HS-27A (cell line): ENCODE measurements at regions not wholly inside any gene's neighbourhood (a gene's known extent, or its start where the extent isn't known, plus 50 kb on each side); places are given as distances from the start of the nearest gene placed in this dataset.

Source experiments
- DNase-seq: peaks from one replicate; pipeline ENCODE4 v3.0.0-alpha.2; 2012; ENCODE audit warnings: low read depth, missing footprints

- no peak for DNase-seq
These were observed 620.7 kb upstream of the ZEB2 start for GRCh38 chr2:145140658-145141057.

- DNase-seq: no peak
These were observed 618.7 kb upstream of the ZEB2 start for GRCh38 chr2:145138626-145139025.

GRCh38 chr2:145137901-145138300 lies 618.0 kb upstream of the ZEB2 start:
- DNase-seq: no peak

GRCh38 chr2:145137211-145137610 lies 617.3 kb upstream of the ZEB2 start:
- DNase-seq: no peak

GRCh38 chr2:145136702-145137101 lies 616.8 kb upstream of the ZEB2 start:
- DNase-seq: no peak

GRCh38 chr2:145126146-145126545 lies 606.2 kb upstream of the ZEB2 start:
- DNase-seq: no peak

GRCh38 chr2:145124085-145124484 lies 604.2 kb upstream of the ZEB2 start:
- DNase-seq: no peak

GRCh38 chr2:145123606-145124005 lies 603.7 kb upstream of the ZEB2 start:
- DNase-seq: no peak

GRCh38 chr2:145119225-145119624 lies 599.3 kb upstream of the ZEB2 start:
- DNase-seq: no peak

- DNase-seq: no peak
These were observed 597.2 kb upstream of the ZEB2 start for GRCh38 chr2:145116834-145117725.

GRCh38 chr2:145116056-145116455 lies 596.1 kb upstream of the ZEB2 start:
- DNase-seq: no peak

GRCh38 chr2:145114726-145115125 lies 594.8 kb upstream of the ZEB2 start:
- no peak for DNase-seq

- DNase-seq: no peak
These were observed 592.5 kb upstream of the ZEB2 start for GRCh38 chr2:145112467-145112866.

GRCh38 chr2:145110668-145111356 lies 590.9 kb upstream of the ZEB2 start:
- DNase-seq: no peak

GRCh38 chr2:145108959-145109710 lies 589.2 kb upstream of the ZEB2 start:
- no peak for DNase-seq

GRCh38 chr2:145108361-145108778 lies 588.5 kb upstream of the ZEB2 start:
- no peak for DNase-seq

GRCh38 chr2:145106293-145106692 lies 586.4 kb upstream of the ZEB2 start:
- DNase-seq: no peak

- DNase-seq: no peak
These were observed 582.8 kb upstream of the ZEB2 start for GRCh38 chr2:145102706-145103105.

GRCh38 chr2:145100301-145100700 lies 580.4 kb upstream of the ZEB2 start:
- no peak for DNase-seq

- no peak for DNase-seq
These were observed 576.7 kb upstream of the ZEB2 start for GRCh38 chr2:145096582-145096981.

GRCh38 chr2:145095641-145096435 lies 575.9 kb upstream of the ZEB2 start:
- DNase-seq: no peak

- DNase-seq: no peak
These were observed 574.5 kb upstream of the ZEB2 start for GRCh38 chr2:145094370-145094769.
